Embryonic facial prominence (tissue), 1 donor: ENCODE measurements at regions not wholly inside any gene's neighbourhood (a gene's known extent, or its start where the extent isn't known, plus 50 kb on each side); places are given as distances from the start of the nearest gene placed in this dataset.

Experiments
- DNase-seq: peaks from one replicate; pipeline ENCODE4 v3.0.0-alpha.2; 2016; ENCODE audit errors: extremely low spot score

DNA sequence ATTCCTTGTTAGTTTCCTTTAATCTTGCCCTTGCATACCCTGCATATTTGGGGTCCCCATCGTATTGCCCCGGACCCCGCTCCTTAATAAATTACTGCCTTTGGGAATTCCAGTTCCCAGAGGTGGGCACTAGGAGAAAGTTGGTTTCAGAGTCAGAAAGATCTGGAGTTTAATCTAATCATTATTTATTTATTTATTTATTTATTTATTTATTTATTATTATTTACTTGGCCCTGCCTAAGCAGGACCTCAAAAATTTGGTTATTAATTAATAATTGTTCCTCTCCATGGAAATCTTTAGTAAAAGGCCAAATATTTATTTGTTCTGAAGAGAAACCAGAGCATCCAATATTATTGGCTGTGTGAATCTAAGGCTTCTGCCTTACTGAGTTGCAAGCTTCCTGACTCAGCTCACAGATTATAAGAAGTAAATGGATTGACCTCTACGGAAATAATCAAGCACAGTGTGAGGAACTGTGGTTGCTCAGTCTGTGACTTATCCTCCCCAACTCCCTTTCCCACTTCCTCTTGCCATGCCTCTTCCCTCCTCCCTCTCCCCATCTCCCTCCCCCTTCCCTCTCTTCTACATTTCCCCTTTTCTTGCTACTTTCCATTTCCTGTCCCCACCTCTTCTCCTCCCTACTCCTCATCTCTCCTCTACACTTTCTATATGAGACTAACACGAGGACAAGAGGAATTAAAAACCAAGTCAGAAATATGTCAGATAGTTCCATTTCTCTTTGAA, 61.5 kb upstream of the AP1S2 start:
- DNase-seq, result no peak

DNA sequence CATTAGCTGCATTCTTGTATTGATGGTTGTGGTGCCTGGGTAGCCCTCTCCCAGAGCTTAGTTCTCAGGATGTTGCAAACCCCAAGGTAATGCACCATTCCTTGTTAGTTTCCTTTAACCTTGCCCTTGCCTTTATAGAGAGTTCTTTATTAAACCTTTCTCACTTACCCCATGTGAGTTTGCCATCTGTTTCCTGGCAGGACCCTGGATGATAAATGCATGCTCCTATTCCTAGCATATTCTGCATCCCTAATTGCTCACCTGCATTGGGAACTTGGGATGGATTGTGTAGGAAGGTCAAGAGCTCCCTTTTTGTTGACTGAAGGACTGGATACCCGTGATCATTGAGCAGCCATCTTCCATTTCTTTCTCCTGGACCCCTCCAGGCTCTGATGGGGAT, 59.9 kb upstream of the AP1S2 start:
- no peak for DNase-seq

DNA sequence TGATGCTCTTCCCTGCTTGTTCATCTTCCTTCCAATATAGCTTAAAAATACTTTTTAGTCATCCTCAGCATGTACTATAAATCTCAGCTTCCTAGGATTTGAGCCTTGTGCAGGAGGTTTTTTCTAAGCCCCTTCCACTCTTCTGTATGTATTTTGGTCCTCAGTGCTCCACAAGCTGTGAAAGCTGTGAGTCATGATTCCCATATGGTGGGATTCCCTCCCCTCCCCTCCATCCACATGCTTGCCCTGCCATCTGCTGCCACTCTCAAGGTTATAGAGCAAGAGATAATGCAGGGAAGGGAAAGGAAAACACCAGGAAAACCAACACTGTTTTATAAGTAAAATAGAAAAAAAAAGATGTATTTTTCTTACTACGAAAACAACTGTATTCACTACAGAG, 58.5 kb upstream of the AP1S2 start:
- DNase-seq, result no peak

DNA sequence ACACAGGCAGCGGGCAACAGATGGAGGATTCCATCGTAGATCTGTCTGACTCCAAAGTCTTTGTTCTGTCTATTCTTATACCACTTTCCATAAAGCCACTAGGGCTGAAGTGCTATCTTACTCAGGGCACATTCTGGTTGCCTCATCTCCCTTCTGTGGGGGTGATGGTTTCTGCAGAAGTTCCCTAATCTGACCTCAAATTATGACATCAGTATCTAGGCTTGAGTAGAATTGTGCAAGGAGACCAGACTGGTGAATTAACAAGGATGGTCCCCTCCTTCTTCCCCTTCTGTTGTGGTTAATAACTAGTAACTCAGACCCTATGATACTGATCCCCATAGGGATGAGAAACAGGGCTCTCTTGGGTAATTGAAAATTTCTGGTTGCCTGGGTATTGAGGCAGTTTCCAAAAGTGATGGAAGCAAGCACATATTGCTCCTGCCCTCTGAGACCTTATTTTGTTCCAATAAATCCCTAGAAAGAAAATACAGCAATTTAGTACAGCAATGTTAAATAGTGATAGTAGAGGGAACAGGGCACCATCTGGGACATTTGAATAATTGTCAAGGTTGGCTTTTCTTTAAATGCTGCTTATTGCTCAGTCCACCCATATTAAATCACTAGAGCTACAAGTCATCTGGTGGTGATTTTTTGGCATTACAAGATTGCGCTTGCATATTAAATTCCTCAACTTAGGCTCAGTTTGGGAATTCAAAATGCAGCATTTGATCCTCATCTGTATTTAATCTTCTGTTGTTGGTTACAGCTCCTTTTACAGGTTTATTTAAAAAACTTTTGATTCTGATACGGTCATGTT, 57.3 kb upstream of the AP1S2 start:
- DNase-seq, result no peak

DNA sequence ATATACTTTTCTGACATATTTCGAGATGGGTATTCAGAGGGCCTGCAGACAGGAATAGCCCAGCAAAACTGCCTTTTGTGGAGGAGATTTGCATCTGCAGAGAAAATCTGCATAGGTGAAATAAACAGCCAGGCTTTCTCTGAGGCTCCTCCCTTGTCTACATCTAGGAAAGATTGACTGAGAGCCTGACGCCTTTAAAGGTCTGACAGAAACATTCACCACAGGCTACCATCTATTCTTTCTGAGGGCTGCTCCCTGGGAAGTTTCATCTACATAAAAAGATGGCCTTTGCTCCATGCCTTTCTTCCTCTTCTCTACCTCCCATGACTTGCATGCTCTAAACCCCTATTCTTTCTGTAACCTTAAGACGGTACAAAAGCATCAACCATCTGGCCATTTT, 55.0 kb upstream of the AP1S2 start:
- no peak for DNase-seq

DNA sequence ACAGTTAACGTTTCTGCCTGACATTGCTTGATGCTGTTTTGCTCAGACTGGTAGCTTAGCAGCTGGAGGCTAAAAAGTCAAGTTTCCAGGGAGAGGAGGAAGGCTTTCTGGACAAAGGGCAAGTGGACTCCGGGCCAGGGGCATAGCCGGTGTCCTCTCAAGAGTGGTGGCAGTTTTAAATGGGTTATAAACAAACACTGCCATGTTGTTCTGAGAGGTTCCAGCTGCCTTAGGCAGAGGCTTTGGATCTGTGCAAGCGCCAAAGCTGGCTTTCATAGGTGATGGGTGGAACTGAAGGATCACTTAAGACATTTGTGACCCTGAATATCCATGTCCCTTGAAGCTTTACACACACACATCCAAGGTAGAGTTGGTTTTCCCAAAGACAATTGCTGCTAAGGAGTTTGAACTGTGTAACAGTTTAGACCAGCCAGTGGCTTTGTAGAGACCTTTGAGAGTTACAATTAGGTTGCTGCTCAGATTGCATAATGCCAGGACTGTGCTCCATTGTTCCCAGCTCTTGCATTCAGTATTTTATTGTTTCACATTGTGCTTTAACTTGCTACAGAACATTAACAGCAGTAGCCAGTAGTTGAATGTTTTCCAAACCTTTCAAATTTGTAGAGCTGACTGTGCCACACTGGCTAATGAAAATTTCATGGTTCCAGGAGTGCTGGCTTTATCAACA, 54.1 kb upstream of the AP1S2 start:
- DNase-seq, result no peak

DNA sequence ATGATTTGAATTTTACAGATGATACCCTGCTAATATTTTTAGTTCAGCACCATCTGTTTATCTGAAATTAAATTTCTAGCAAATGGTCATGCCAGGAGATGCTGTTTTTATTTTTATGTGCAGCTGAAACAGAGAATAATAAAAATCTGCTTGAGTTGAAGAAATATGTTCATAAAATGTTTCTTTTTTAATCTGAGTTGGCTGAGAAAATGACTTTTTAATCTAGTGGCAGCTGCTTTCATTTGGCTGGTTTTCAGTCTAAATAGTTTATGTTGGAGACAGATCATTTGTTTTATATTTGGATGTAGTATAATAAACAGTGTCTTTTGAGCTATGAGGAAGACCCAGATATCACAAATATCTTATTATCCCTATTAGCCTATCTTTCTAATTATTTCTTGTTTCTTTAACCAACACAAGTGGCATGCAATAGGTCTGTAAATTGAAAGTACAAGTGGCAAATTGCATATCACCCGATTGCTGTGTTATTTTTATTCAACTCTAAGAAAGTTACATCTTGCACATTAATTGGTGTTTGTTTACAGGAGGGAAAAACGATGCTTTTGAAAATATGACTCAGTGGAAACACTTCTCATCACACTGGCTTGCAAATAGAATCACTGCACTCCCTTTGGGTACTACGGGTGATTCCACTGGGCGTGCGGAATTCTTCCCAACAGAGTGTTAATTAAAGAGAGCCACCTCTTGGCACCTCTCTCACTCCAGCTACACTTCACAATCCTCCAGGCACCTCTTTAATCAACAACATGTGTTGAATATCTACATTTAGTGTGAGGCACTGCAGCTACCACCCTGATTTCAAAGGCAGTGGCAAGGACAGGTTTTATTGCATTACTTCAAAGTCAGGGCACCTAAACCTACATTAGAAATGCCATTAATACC, 51.7 kb upstream of the AP1S2 start:
- no peak for DNase-seq
